ENCODE measurements at regions not wholly inside any gene's neighbourhood (a gene's known extent, or its start where the extent isn't known, plus 50 kb on each side); places are given as distances from the start of the nearest gene placed in this dataset.

- no peak overlapping the region for H3K27ac ChIP-seq (ENCODE audit: insufficient read length, low read depth, low read length)
- no peak for DNase-seq
- no peak overlapping the region for H2AFZ ChIP-seq (ENCODE audit: low read length)
- no peak overlapping the region for H2BK5ac ChIP-seq (ENCODE audit: insufficient read length, low read length)
- no peak overlapping the region for H3T11ph ChIP-seq (ENCODE audit: low read length)
- no peak overlapping the region for H4K91ac ChIP-seq (ENCODE audit: insufficient read length, low read depth, low read length)
- Mint-ChIP-seq H3K4me1 (0 out of 4 replicates have a peak, but pooled peaks cover 0 to under 1% of the 10 kb centered on the region in 2 experiments), H3K27ac (no peak overlapping the region), H3K36me3 (ENCODE audit: insufficient read depth in 1 of 3, low read depth in 3 of 3) (no peaks in the 10 kb centered on the region), H3K9me3 (no peaks in the 10 kb centered on the region), H3K4me3 (no peak overlapping the region), H3K27me3 (ENCODE audit: low read depth) (no peaks in the 10 kb centered on the region)
- no peaks in the 10 kb centered on the region for H3K79me1 ChIP-seq (ENCODE audit: insufficient read depth, low read depth, low read length, poor library complexity, severe bottlenecking)
- no peak overlapping the region for H2AK5ac ChIP-seq (ENCODE audit: insufficient read length, low read length)
- H4K8ac ChIP-seq (replicated peaks; ENCODE audit: insufficient read length, low read depth, low read length): no peak overlapping the region
- H3K4me2 ChIP-seq (ENCODE audit: insufficient read depth, insufficient read length, low read length): no peak overlapping the region
- H3K9me3 ChIP-seq (ENCODE audit: control insufficient read depth, low read depth, low read length): no peaks in the 10 kb centered on the region
- no peak overlapping the region for H2BK12ac ChIP-seq (ENCODE audit: insufficient read length, low read depth, low read length)
- no peak overlapping the region for H2BK15ac ChIP-seq (ENCODE audit: low read depth, low read length)
- no peaks in the 10 kb centered on the region for H3K23me2 ChIP-seq (ENCODE audit: insufficient read length, low read depth, low read length, poor library complexity, severe bottlenecking)
- H4K20me1 ChIP-seq (ENCODE audit: control insufficient read depth, insufficient read depth, insufficient read length): no peaks in the 10 kb centered on the region
- no peaks in the 10 kb centered on the region for H3K27me3 ChIP-seq (ENCODE audit: insufficient read depth, low read length)
- no peak overlapping the region for H3K23ac ChIP-seq (ENCODE audit: insufficient read length, low read depth, low read length)
- no peak overlapping the region for H3K18ac ChIP-seq (ENCODE audit: insufficient read length, low read depth, low read length)
- no peak overlapping the region for H2BK120ac ChIP-seq (ENCODE audit: low read depth, low read length, poor library complexity, severe bottlenecking)
- H3K14ac ChIP-seq (ENCODE audit: insufficient read depth, low read length): no peak overlapping the region
- no peak for TF ChIP-seq CTCF (conservative IDR thresholded peaks at IDR 0.05)
- no peak overlapping the region for H3K4ac ChIP-seq (ENCODE audit: low read depth, low read length)
- no peak overlapping the region for H3K9ac ChIP-seq (ENCODE audit: extremely low read depth, insufficient read length, low read length)
- no peaks in the 10 kb centered on the region for H3K79me2 ChIP-seq (ENCODE audit: insufficient read depth, low read length)
- no peak overlapping the region for H2BK20ac ChIP-seq (ENCODE audit: low read depth, low read length, poor library complexity, severe bottlenecking)
- no peaks in the 10 kb centered on the region for H3K4me1 ChIP-seq (ENCODE audit: insufficient read depth, low read length)
- H4K5ac ChIP-seq (ENCODE audit: insufficient read length, low read depth, low read length): no peak overlapping the region
- H3K56ac ChIP-seq (ENCODE audit: insufficient read length, low read depth, low read length): no peak overlapping the region
Observed at GRCh38 chr6:91094341-91094740, 507.5 kb upstream of the MAP3K7 start.

Measured in H9 (cell line).